ENCODE measurements at regions not wholly inside any gene's neighbourhood (a gene's known extent, or its start where the extent isn't known, plus 50 kb on each side); places are given as distances from the start of the nearest gene placed in this dataset.

DNA sequence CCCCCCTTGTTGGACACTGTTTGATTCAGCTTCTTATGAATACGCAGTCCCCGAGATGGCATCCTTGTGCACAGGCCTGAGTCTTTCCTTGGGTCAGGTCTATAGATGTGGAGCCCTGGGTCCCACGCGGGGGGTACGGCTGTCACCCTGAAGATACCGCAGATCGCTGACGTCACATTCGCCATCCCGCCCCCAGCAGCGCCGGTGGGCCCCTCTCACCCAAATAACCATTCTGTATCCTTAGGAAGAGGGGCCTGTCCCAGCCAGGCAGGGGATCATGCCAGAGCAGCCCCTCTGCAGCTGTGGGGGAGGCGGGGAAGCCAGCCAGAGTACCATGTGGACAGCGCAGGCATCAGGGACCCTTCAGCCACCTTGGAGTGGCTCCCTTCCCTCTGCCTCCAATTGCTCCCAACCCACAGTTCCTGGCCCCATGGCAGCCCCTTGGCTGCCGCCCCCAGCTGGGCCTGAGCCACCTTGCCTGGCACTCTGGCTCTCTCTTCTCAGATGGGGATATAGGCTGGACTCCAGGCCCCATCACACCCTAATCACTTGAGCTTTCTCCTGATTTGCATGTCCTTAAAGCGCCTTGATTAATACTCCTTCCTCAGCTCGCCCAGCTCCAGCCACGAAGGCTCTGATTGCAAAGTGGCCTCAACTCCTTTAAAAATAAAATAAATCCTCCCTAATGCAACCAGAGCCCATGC lies 189.8 kb downstream of the C9orf50 start:
- TF ChIP-seq, protein P1, sequence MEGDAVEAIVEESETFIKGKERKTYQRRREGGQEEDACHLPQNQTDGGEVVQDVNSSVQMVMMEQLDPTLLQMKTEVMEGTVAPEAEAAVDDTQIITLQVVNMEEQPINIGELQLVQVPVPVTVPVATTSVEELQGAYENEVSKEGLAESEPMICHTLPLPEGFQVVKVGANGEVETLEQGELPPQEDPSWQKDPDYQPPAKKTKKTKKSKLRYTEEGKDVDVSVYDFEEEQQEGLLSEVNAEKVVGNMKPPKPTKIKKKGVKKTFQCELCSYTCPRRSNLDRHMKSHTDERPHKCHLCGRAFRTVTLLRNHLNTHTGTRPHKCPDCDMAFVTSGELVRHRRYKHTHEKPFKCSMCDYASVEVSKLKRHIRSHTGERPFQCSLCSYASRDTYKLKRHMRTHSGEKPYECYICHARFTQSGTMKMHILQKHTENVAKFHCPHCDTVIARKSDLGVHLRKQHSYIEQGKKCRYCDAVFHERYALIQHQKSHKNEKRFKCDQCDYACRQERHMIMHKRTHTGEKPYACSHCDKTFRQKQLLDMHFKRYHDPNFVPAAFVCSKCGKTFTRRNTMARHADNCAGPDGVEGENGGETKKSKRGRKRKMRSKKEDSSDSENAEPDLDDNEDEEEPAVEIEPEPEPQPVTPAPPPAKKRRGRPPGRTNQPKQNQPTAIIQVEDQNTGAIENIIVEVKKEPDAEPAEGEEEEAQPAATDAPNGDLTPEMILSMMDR (IDR thresholded peaks at IDR 0.05; ENCODE audit: insufficient read depth, low read length) = no peak
- TF ChIP-seq POLR2AphosphoS5 (IDR thresholded peaks at IDR 0.05; ENCODE audit: low read depth) (no peak), SPI1 (IDR thresholded peaks at IDR 0.05; ENCODE audit: borderline replicate concordance, low read depth) (no peak), GABPA (IDR thresholded peaks at IDR 0.05; ENCODE audit: low read depth) (no peak)

Data from HL-60 (cell line).